GM18511 (cell line): ENCODE measurements at regions not wholly inside any gene's neighbourhood (a gene's known extent, or its start where the extent isn't known, plus 50 kb on each side); places are given as distances from the start of the nearest gene placed in this dataset.
"Not testable (repeated sequence)": the region's sequence is repeated elsewhere in the genome, so short reads cannot be mapped to it uniquely, and the experiment has no call there.

Experiments used
- ATAC-seq: cut with Tn5 transposase; IDR thresholded peaks from one replicate; pipeline ENCODE4 v1.9.1; 2021; ENCODE audit warnings: mild to moderate bottlenecking, moderate library complexity; ENCODE audit not compliant: unreplicated experiment

DNA sequence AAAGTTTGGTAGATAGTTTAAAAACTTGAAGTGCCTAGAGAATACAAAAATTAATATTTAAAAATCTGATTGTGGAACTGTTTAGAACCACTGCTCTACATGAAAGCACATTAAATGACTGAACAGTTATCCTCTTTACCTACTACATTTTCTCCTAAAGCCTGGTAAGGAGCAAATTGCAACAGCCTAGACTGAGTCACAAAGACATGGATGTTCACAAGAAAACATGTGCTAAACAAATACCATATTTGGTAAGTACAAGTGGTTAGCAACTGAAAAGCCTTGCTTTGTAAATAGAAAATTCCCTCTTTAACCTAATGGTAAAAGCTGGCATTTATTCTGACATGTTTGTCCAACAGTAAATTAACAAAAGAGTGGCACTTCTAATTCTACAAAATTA lies 203.1 kb downstream of the FBXO8 start:
- ATAC-seq, result no peak

DNA sequence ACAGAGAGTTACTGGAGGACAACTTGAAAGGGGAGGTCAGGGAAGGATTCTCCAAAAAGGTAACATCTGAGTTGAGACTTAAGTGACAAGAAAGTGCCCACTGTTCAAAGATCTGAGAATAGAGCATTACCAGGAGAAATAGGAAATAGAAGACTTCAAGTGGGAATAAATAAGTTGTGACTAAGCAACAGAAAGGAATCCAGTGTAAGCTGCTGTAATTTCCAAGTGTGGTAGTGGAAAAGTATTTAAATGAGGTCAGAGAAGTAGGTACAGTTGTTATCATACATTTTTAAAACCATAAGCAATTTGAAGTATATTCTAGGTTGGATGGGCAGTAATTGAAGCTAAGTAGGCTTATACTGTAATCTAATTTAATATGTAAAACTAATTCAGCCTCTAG lies 211.9 kb downstream of the FBXO8 start:
- ATAC-seq, result no peak

DNA sequence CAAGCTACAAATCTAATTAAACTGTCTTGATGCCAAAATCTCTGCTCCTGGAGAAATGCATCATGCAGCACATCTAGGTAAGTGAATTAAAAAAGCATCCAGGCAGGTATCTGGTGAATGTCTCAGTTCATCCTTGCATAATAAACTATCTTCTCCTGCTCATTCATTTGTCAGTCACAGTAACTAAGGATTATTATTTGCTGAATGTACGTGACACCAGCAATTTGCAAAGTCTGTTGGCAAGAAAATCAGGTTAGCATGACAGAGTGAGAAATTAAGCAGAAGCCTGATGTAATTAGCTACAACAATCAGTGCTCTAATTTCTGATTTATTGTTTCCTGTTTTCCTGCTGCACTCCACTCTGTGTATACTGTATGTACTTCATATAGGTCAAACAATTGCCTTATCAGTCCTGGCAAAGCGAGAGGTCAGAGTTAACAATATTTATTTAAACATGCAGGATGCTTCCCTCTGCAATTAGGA lies 213.6 kb downstream of the FBXO8 start:
- no peak for ATAC-seq

DNA sequence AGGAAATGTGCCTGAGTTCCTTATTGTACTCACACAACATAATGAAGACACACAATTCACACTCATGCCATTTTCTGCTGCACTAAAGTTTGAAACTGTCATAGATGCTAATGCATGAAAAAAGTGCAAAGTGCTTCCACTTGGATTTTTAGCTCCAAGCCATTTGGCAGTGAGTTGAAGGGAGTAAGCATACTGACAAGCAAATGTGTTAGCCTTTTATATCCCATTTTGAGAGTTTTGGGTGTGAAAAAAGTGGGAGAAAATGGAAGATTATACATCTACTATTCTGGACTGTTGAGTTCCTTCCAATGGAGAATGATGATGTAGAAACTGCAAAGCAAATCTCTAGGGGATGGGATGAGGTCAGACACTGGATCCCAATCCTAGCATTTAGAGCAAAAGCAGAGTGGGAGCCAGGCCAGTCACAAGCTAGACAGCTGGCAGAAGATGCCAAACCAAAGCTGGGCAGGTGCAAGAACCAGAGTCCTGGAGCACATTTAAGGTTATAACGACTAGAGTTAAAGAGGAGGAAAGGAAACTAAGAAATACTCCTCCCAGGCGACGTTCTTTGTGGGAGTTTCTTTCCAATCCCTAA lies 216.8 kb downstream of the FBXO8 start:
- ATAC-seq, result no peak

DNA sequence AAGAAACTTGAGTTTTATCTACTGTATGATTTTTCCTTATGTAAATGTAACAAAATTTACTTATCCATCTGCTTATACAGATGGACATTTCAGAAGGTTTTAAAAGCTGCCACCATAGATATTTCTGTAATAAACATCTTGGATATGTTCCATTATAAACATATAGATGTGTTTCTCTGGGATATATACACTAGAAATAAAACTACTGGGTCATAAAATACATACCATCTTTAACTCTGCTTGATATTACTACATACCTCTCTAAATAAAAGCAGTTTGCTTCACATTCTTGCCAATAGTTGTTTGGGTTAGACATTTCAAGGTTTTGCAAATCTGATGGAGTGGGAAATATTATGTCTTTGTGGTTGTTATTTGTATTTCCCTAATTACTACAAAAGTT lies 220.6 kb downstream of the FBXO8 start:
- no peak for ATAC-seq

DNA sequence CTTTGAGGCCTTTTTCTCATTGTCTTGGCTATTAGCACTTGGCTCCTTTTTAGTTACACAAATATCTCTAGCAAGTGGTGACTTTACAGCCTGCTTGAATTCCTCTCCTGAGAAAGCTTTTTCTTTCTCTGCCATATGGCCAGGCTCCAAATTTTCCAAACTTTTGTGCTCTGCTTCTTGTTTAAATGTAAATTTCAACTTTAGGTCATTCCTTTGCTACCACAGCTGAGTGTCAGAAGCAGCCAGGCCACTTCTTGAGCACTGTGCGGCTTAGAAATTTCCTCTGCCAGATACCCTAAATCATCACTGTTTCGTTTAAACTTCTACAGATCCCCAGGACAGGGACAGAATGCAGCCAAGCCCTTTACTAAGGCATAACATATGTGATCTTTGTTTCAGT lies 222.4 kb downstream of the FBXO8 start:
- no peak for ATAC-seq

DNA sequence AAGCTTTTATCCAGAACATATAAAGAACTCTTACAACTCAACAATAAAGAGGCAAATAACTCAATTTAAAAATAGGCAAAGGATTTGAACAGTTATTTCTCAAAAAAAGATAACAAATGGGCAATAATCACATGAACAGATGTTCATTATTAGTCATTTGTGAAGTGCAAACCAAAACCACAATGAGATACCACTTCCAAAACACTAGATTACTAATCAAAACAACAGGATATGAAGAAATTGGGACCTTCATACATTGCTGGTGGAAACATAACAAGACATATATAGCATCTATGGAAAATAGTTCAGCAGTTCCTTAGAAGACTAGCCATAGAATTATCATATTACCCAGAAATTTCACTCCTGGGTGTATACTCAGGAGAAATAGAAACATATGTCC lies 224.6 kb downstream of the FBXO8 start:
- ATAC-seq, result no peak

DNA sequence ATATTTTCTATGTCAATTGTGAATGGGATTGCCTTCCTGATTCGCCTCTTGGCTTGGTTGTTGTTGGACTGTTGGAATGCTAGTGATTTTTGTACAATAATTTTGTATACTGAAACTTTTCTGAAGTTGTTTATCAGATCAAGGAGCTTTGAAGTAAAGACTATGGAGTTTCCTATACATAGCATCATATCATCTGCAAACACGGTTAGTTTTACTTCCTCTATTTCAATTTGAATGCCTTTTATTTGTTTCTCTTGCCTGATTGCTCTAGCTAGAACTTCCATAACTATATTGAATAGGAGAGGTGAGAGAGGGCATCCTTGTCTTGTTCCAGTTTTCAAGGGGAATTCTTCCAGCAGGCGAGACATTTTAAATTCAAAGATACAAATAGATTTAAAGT lies 226.5 kb downstream of the FBXO8 start:
- peak; percentile 43 for ATAC-seq

DNA sequence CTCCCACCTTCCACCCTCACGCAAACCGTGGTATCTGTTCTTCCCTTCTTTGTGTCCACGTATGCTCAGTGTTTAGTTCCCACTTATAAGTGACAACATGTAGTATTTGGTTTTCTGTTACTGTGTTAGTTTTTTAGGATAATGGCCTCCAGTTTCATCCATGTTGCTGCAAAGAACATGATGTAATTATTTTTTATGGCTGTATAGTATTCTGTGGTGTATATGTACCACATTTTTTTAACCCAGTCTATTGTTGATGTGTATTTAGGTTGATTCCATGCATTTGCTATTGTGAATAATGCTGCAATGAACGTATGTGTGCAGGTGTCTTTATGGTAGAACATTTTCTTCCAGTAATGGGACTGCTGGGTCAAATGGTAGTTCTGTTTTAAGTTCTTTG lies 228.1 kb downstream of the FBXO8 start:
- no peak for ATAC-seq

DNA sequence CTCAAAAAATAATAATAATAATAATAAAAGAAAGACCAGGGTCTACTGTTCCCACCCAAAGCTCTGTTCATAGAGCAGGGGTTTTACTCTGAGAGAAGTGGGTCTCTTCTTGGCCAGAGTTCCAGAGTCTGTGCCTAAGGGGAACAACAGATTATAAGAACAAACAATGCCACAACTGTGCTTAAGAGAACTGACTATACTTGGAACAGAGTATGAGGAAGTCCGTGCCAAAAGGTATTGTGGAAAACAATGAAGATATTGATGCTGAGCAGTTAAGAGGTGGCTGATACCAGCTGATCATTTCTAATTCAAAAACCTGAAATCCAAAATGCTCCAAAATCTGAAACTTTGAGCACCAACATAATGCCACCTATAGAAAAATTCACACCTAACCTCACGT lies 229.6 kb downstream of the FBXO8 start:
- no peak for ATAC-seq

DNA sequence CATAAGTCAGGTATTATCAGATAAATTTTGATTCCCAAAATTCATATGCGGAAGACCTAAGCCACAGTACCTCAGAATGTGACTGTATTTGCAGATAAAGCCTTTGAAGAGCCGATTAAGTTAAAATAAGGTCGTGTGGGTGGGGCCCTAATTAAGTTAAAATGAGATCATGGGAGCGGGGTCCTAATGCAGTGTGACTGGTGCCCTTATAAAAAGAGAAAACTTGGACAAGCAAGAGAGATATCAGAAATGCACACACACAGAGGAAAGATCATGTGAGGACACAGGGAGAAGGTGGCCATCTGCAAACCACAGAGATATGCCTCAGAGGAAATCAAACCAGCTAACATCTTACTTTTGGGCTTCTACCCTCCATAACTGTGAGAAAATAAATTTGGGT lies 236.1 kb downstream of the FBXO8 start:
- ATAC-seq, result no peak

DNA sequence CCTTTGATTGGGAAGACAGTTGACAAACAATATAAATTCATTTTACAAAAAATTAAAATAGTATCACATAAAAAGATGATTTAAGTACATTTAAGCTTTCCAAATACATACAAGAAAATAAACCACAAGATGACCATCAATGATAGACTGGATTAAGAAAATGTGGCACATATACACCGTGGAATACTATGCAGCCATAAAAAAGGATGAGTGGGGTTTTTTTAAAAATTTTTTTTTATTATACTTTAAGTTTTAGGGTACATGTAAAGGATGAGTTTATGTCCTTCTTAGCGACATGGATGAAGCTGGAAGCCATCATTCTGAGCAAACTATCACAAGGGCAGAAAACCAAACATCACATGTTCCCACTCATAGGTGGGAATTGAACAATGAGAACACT lies 237.6 kb downstream of the FBXO8 start:
- ATAC-seq, result not testable (repeated sequence)

DNA sequence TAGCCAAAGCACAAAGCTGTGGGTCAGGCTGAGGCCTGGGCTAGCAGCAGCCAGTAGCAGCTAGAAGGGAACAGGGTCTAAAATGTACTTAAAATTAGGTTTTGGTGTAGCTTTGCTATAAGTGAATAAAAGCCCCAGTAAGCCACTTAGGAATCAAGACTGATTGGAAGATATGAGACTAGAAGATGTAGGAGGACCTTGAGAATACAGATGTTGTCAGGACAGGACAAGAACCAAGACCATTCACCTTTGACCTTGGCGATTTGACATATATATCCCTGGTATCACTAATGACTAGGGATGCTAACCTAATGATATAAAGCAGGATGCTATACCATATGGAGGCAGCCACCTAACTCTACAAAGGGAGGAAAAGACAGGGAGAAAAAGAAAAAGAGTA lies 238.1 kb downstream of the FBXO8 start:
- no peak for ATAC-seq

DNA sequence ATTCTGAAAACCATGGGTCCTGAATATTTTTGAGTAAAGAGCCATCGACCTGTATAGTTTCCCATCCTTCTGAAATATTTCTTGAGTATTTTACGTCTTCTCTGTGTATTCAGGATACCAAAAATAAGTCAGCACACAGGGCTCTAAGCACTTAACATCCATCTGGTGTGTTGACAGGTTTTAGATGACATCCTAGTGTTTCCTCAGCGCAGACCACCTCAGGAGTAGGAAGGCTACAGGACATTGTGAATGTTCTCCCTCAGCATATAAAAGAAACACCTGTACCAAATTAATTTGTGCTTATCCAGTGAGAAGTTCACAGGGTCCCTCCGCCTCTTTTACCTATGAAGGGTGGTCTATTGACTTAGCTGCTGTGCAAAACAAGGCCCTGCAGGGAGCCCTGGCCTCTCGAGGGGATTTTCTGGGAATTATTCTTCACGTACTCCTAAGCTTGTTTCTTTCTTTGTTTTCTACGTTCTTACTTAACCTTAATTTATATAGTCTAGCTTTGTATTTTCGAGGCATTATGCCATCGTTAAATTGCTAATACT lies 241.8 kb downstream of the FBXO8 start:
- ATAC-seq, result no peak

DNA sequence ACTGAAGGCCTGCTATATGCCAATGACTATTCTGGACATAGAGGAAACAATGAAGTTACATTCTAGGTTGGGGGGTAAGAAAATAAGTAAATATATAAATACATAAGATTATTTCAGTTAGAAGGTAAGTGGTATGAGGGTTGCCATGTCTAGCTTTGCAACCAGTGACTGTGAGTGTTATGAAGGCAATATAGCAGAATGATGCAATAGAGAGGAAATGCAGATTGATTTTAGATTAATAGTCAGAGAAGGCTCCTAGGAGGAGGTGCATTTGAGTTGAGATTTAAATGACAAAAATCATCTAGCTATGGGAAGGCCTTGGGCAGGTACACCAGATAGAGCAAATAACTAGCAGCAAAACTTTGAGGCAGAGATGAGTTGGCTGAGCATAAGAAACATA lies 243.2 kb downstream of the FBXO8 start:
- no peak for ATAC-seq

DNA sequence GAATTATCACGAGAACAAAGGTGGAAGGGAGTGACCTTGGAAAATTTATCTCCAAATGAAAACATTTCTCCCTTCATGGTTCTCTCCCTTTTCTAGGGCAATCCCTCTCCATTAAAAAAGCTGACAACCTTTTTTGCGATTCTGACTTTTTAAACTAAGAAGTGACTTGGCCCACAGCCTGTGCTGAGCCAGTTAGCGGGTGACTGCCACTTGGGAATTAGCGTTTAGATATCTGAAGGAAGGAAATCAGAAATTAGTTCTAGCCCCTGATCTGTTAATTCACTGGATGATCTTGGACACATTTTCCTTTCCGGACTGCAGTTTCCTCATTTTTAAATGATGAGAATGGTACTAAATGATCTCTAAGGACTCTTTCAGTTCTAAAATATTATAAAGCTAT lies 245.0 kb downstream of the FBXO8 start:
- ATAC-seq, result no peak

DNA sequence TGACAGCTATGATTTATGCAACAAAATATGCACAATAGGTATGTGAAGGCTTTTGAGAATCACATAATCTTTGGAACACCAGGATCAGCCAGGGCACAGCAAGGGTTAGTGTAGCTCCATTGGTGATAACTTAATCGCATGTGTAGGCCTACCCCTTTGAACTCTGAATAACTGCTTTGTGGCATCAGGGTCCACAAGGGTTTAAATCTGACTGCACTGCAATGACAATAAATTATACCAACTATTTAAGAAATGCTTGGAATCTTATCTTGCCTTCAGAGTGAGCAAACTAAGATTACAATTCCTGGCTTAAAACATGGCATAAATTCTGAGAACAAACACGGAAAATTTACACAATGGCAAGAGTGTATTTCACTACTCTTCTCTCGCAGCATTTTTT lies 245.8 kb downstream of the FBXO8 start:
- no peak for ATAC-seq

DNA sequence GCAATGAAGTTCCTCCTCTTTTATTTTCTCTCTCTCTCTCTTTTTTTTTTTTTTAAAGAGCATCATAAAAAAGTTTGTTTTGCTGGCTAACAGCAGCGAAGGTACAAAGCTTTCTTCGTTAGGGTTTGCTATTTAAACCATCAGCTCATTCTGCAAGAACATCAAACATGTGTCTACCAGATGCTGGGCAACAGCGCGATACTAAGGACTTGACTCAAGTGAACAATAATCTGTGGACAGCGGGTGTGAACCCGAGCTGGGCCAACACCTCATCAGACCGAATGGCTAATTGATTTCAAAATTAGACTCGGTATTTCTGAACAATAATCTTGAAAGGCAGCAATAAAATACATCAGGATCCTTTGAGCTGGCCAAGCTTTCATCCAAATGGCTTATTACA lies 246.4 kb downstream of the FBXO8 start:
- no peak for ATAC-seq

DNA sequence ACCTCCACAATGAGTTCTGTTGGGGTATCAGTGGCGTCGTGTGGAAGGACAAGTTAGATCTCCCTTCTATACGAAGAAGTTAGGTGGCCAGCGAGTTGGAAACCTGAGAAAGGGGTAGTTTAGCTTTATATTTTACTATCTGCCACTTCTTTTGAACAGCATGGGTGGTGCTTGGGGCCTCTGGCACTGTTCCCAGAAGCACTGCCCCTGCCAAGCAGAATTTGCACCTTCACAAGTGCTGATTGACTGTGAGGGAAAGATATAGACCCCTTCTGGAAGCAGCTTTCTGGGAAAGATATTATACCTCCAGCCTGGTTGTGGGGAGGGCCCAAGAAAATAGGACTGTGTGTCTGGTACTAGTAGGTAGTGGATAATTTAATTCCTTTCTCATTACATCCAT lies 246.9 kb downstream of the FBXO8 start:
- no peak for ATAC-seq

DNA sequence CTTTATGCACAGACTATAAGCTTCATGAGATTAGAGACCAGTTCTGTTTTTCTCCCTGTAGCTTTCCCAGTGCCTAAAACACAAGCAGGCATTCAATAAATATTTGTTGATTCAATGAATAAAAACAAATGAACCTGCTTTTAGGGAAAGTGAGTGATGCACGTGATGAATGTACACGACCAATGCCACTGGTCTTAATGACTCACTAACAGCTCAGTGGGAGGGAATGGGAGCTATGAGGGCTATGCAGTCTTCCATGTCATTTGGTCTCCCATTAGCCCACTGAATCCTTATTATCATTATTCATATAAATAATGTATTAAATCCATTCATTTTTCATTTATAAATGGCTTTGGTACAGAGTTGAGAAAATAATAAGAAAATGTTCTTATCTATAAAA lies 247.4 kb downstream of the FBXO8 start:
- ATAC-seq, result no peak

DNA sequence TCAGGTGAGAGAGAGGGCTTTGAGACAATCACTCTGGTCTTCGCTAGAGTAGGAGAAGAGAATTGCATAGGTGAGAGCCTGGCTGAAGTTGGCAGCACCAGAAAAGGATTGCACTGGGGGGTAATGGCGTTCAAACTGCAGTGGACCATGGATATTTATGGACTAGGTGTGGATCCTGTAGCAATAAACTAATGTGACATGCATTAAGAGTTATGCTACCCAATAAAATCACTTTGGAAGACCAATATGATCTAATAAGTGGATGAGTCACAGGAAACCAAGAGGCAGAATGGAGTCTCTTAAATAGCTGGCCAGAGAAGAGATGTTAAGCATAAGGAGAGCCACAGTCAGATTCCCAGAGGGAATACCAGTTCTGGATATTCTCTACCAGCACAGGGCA lies 259.8 kb downstream of the FBXO8 start:
- ATAC-seq, result no peak

DNA sequence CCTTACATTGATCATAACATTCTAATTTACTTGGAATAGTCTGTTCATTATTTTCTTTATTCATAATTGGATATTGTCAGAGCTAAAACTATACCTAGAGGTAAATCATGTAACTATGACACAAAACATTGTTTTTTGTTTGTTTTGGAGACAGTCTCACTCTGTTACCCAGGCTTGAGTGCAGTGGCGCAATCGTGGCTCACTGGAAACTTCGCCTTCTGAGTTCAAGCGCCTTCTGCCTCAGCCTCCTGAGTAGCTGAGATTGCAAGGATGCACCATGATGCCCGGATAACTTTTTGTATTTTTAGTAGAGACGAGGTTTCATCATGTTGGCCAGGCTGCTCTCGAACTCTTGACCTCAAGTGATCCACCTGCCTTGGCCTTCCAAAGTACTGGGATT lies 265.2 kb downstream of the FBXO8 start:
- ATAC-seq, result no peak

DNA sequence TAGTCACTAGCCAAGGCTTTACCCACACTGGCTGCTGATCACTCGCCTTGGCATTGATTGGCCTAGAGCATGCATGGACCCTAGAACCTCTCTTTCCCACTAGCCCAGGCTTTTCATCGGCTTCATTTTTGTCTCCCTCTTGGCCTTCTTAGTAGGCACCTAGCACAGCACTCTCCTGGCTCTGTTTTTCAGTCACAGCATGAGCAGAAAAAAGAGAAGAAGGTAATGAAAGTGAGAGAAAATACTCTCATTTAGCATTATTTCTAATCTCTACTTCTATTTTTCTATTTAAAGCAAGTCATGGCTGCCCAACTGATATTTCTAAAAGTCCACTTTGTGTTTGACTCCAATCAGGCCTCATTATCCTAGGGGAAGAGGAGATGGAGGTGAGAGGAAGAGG lies 267.2 kb downstream of the FBXO8 start:
- no peak for ATAC-seq
